ENCODE measurements at regions not wholly inside any gene's neighbourhood (a gene's known extent, or its start where the extent isn't known, plus 50 kb on each side); places are given as distances from the start of the nearest gene placed in this dataset.

- Histone ChIP-seq H3K4me2 (ENCODE audit: insufficient read depth, low read length) (no peak overlapping the region), H3K4me3 (no peak overlapping the region), H3K4me1 (replicated peaks in 1 of 2; ENCODE audit: control insufficient read depth in 2 of 2, insufficient read depth in 2 of 2, low read length in 2 of 2) (no peaks in the 10 kb centered on the region), H3K9me3 (replicated peaks; ENCODE audit: control insufficient read depth, insufficient read depth, low read depth, low read length) (no peaks in the 10 kb centered on the region), H3K27ac (ENCODE audit: extremely low read depth, low read depth, low read length) (no peak overlapping the region), H2AFZ (ENCODE audit: low read depth, low read length) (no peak overlapping the region), H4K20me1 (replicated peaks; ENCODE audit: control insufficient read depth, insufficient read depth, low read length) (no peaks in the 10 kb centered on the region), H3K9me1 (ENCODE audit: control insufficient read depth, insufficient read depth, low read length) (no peaks in the 10 kb centered on the region), H3K27me3 (ENCODE audit: control insufficient read depth in 2 of 2, insufficient read depth in 2 of 2, low read length in 2 of 2) (no peaks in the 10 kb centered on the region; a peak in 1 of 5 replicates), H3K36me3 (ENCODE audit: control insufficient read depth, insufficient read depth, low read length) (no peaks in the 10 kb centered on the region), H3K9ac (ENCODE audit: insufficient read depth in 1 of 2, low read depth in 2 of 2, low read length in 2 of 2) (no peak overlapping the region), H3K79me2 (ENCODE audit: control insufficient read depth, insufficient read depth, low read length) (no peaks in the 10 kb centered on the region)
- intact Hi-C loops (cut with micrococcal nuclease) (no loop called here), in situ Hi-C loops (cut with MboI) (no loop called here)
- ChIA-PET POLR2A (no interaction called here), CTCF (ENCODE audit: low intra/inter-chr PET ratio) (no interaction called here)
- ATAC-seq (no peak), DNase-seq (ENCODE audit: extremely low read depth in 1 of 4, low spot score in 3 of 4) (no peak), FAIRE-seq (no peak)
- WGBS (ENCODE audit: insufficient coverage, low coverage, missing lambda C conversion rate), result 0% methylated on average over 3 of the region's 3 CpGs
- BruUV-seq (replicated peaks), result no TSS peak
- TF ChIP-seq ZNF507 (tag; conservative IDR thresholded peaks at IDR 0.05) (no peak), GATAD2B (IDR thresholded peaks at IDR 0.05; ENCODE audit: borderline replicate concordance) (no peak), BCLAF1 (IDR thresholded peaks at IDR 0.05; ENCODE audit: borderline replicate concordance in 1 of 2, control insufficient read depth in 1 of 2, low read depth in 2 of 2, low read length in 1 of 2) (no peak), NFIC (IDR thresholded peaks at IDR 0.05) (no peak), RNF2 (IDR thresholded peaks at IDR 0.05) (no peak), POLR2A (conservative IDR thresholded peaks at IDR 0.05) (no peak), EP300 (IDR thresholded peaks at IDR 0.05; ENCODE audit: low read length) (no peak), SMARCC2 (IDR thresholded peaks at IDR 0.05; ENCODE audit: low read depth) (no peak), MAFK (IDR thresholded peaks at IDR 0.05; ENCODE audit: low read length) (no peak), HDGF (IDR thresholded peaks at IDR 0.05) (no peak), HOXB6 (CRISPR knock-in tag; IDR thresholded peaks at IDR 0.05; ENCODE audit: borderline replicate concordance) (no peak), SMARCE1 (IDR thresholded peaks at IDR 0.05) (no peak), PCBP1 (IDR thresholded peaks at IDR 0.05; ENCODE audit: low read depth, low read length, poor library complexity, severe bottlenecking) (no peak), ASH1L (IDR thresholded peaks at IDR 0.05; ENCODE audit: borderline replicate concordance, low read depth, partially characterized antibody) (no peak), ELK3 (CRISPR knock-in tag; IDR thresholded peaks at IDR 0.05) (no peak), ZNF12 (CRISPR knock-in tag; IDR thresholded peaks at IDR 0.05) (no peak), SRSF9 (IDR thresholded peaks at IDR 0.05; ENCODE audit: borderline replicate concordance, low read depth, low read length) (no peak), HDAC6 (IDR thresholded peaks at IDR 0.05; ENCODE audit: low read depth, low read length) (no peak), ZBTB49 (CRISPR knock-in tag; IDR thresholded peaks at IDR 0.05; ENCODE audit: borderline replicate concordance) (no peak)
Measured at GRCh38 chr15:98111806-98112205, 151.3 kb downstream of the ARRDC4 start.
